DND-41 (cell line): ENCODE measurements at regions not wholly inside any gene's neighbourhood (a gene's known extent, or its start where the extent isn't known, plus 50 kb on each side); places are given as distances from the start of the nearest gene placed in this dataset.

Experiments
- ATAC-seq: fragments of 200-7000 bp; cut with Tn5 transposase; 3 replicates; pipeline ENCODE4 v1.9.1; 2021; ENCODE audit warnings: low read depth; ENCODE audit not compliant: insufficient read depth
- DNase-seq: peaks from one replicate; pipeline ENCODE4 v3.0.0-alpha.2; 2020
- H2AFZ ChIP-seq: 2 replicates; pipeline ENCODE4 v1.6.0; 2012; ENCODE audit warnings: low read depth, low read length
- H3K27ac ChIP-seq: 2 replicates; pipeline ENCODE4 v1.5.1; 2012; ENCODE audit warnings: low read length, inconsistent platforms
- H3K27me3 ChIP-seq: fragments of 200-600 bp; sonication (generic); 2 replicates; pipeline ENCODE4 v1.6.0; 2012; ENCODE audit warnings: low read length, mild to moderate bottlenecking, inconsistent platforms; ENCODE audit not compliant: insufficient read depth, poor library complexity
- H3K36me3 ChIP-seq: 2 replicates; pipeline ENCODE4 v1.5.1; 2012; ENCODE audit warnings: low read length, inconsistent platforms; ENCODE audit not compliant: insufficient read depth
- H3K4me1 ChIP-seq: 2 replicates; pipeline ENCODE4 v1.5.1; 2012; ENCODE audit warnings: mild to moderate bottlenecking, low read length; ENCODE audit not compliant: insufficient read depth
- H3K4me2 ChIP-seq: 2 replicates; pipeline ENCODE4 v1.6.0; 2012; ENCODE audit warnings: mild to moderate bottlenecking, moderate library complexity, low read length, inconsistent platforms; ENCODE audit not compliant: insufficient read depth
- H3K4me3 ChIP-seq, 2 experiments: fragments of 200-600 bp in 1 of 2; shearing (Covaris generic) in 1 of 2; 2 replicates each; pipeline ENCODE4 v1.5.1; 2012 to 2016; ENCODE audit warnings: inconsistent platforms in 2 of 2, low read length in 2 of 2, mild to moderate bottlenecking in 2 of 2, low read depth in 1 of 2, moderate library complexity in 1 of 2
- H3K79me2 ChIP-seq: 2 replicates; pipeline ENCODE4 v1.6.0; 2012; ENCODE audit warnings: low read length, inconsistent platforms; ENCODE audit not compliant: insufficient read depth
- H3K9ac ChIP-seq: 2 replicates; pipeline ENCODE4 v1.6.0; 2012; ENCODE audit warnings: low read depth, mild to moderate bottlenecking, inconsistent platforms, low read length, moderate library complexity
- H3K9me3 ChIP-seq: 2 replicates; pipeline ENCODE4 v1.5.1; 2012; ENCODE audit warnings: low read length, moderate library complexity, mild to moderate bottlenecking, inconsistent platforms; ENCODE audit not compliant: insufficient read depth, severe bottlenecking
- H4K20me1 ChIP-seq: 2 replicates; pipeline ENCODE4 v1.6.0; 2012; ENCODE audit warnings: low read length; ENCODE audit not compliant: insufficient read depth
- CTCF ChIP-seq: IDR thresholded peaks from 2 replicates; pipeline ENCODE4 v1.5.1; 2012; ENCODE audit warnings: borderline replicate concordance, low read length, moderate library complexity, mild to moderate bottlenecking; ENCODE audit not compliant: poor library complexity, severe bottlenecking; ENCODE audit errors: extremely low read depth
- EZH2 ChIP-seq: IDR thresholded peaks from 3 replicates; pipeline ENCODE4 v1.6.1; 2012; ENCODE audit warnings: borderline replicate concordance, low read depth, mild to moderate bottlenecking, moderate library complexity, low read length, inconsistent platforms; ENCODE audit not compliant: severe bottlenecking

- DNase-seq (no peak), ATAC-seq (no peak)
- H4K20me1 ChIP-seq: no peaks in the 10 kb centered on the region
- no peaks in the 10 kb centered on the region for H3K27me3 ChIP-seq
- TF ChIP-seq CTCF (no peak), EZH2 (no peak)
- no peaks in the 10 kb centered on the region for H3K79me2 ChIP-seq
- no peak overlapping the region for H3K27ac ChIP-seq
- H3K4me2 ChIP-seq: no peak overlapping the region
- no peaks in the 10 kb centered on the region for H3K9me3 ChIP-seq
- H3K4me1 ChIP-seq: no peaks in the 10 kb centered on the region
- no peaks in the 10 kb centered on the region for H3K36me3 ChIP-seq
- no peak overlapping the region for H3K4me3 ChIP-seq
- H3K9ac ChIP-seq: no peak overlapping the region
- no peak overlapping the region for H2AFZ ChIP-seq
These were observed 168.3 kb downstream of the AKR1D1 start for GRCh38 chr7:138244606-138245005.

DNA sequence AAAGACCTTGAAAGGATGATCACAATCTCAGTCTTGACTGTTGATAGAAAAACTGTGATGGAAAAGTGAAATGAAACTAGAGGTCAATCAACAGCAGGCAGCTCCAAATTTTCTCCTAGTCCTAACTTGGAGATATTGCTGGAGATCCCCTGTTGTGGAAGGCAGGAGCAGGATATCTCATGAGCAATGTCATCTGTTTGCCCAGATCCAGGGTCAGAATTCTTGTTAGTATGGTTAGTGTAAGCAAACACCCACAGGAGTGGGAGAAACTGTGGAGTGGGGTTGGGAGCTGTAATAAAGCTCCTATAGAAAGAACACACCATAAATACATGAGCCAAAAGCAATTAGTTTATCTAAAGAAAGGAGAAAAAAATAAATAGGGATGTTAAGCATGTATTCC, 169.0 kb downstream of the AKR1D1 start:
- ATAC-seq (no peak), DNase-seq (no peak)
- H3K4me1 ChIP-seq: no peaks in the 10 kb centered on the region
- no peak overlapping the region for H3K9ac ChIP-seq
- no peaks in the 10 kb centered on the region for H3K9me3 ChIP-seq
- H3K4me3 ChIP-seq: no peak overlapping the region
- H2AFZ ChIP-seq: no peak overlapping the region
- H3K27ac ChIP-seq: no peak overlapping the region
- no peaks in the 10 kb centered on the region for H3K27me3 ChIP-seq
- no peaks in the 10 kb centered on the region for H4K20me1 ChIP-seq
- TF ChIP-seq CTCF (no peak), EZH2 (no peak)
- H3K79me2 ChIP-seq: no peaks in the 10 kb centered on the region
- no peak overlapping the region for H3K4me2 ChIP-seq
- no peaks in the 10 kb centered on the region for H3K36me3 ChIP-seq

DNA sequence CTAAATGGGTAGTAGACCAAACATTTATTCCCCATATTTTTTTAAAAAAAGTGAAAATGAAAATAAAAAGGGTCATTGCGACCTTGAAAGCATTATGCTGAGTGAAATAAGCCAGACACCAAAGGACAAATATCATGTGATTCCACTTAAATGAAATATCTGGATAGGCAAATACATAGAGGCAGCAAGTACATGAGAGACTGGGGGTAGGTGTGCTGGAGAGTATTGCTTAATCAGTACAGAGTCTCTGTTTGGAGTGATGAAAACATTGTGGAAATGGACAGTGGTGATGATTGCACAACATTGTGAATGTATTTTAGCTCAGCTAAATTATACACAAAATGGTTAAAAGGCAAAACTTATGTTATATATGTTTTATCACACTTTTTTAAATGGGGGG, 169.4 kb downstream of the AKR1D1 start:
- Histone ChIP-seq H3K27me3 (no peaks in the 10 kb centered on the region), H3K4me2 (no peak overlapping the region), H2AFZ (no peak overlapping the region), H3K36me3 (no peaks in the 10 kb centered on the region), H3K4me1 (no peaks in the 10 kb centered on the region), H3K79me2 (no peaks in the 10 kb centered on the region), H3K9ac (no peak overlapping the region), H3K27ac (no peak overlapping the region), H3K4me3 (no peak overlapping the region), H4K20me1 (no peaks in the 10 kb centered on the region), H3K9me3 (no peaks in the 10 kb centered on the region)
- DNase-seq (no peak), ATAC-seq (no peak)
- TF ChIP-seq EZH2: no peak
- TF ChIP-seq CTCF: no peak

GRCh38 chr7:138246428-138246827, 170.2 kb downstream of the AKR1D1 start:
- Histone ChIP-seq H3K9me3 (no peaks in the 10 kb centered on the region), H2AFZ (no peak overlapping the region), H4K20me1 (no peaks in the 10 kb centered on the region), H3K4me2 (no peak overlapping the region), H3K27ac (no peak overlapping the region), H3K27me3 (no peaks in the 10 kb centered on the region), H3K4me3 (no peak overlapping the region), H3K9ac (no peak overlapping the region), H3K36me3 (no peaks in the 10 kb centered on the region), H3K4me1 (no peaks in the 10 kb centered on the region), H3K79me2 (no peaks in the 10 kb centered on the region)
- DNase-seq: no peak
- no peak for TF ChIP-seq CTCF
- TF ChIP-seq EZH2: no peak
- ATAC-seq: no peak
